T-helper 2 cell treated with Interferon-gamma antibody and Interleukin-4, amounts not matched to agents 100 ng/mL and 5 ng/mL, for 36 hours (primary cell): ENCODE measurements at regions not wholly inside any gene's neighbourhood (a gene's known extent, or its start where the extent isn't known, plus 50 kb on each side); places are given as distances from the start of the nearest gene placed in this dataset.
"Not testable (repeated sequence)": the region's sequence is repeated elsewhere in the genome, so short reads cannot be mapped to it uniquely, and the experiment has no call there.

ENCODE experiments used
- intact Hi-C: fragments of 100-400 bp; cut with micrococcal nuclease; formaldehyde crosslinking; loops from one replicate; pipeline ENCODE4 v1.15.1; 2023

DNA sequence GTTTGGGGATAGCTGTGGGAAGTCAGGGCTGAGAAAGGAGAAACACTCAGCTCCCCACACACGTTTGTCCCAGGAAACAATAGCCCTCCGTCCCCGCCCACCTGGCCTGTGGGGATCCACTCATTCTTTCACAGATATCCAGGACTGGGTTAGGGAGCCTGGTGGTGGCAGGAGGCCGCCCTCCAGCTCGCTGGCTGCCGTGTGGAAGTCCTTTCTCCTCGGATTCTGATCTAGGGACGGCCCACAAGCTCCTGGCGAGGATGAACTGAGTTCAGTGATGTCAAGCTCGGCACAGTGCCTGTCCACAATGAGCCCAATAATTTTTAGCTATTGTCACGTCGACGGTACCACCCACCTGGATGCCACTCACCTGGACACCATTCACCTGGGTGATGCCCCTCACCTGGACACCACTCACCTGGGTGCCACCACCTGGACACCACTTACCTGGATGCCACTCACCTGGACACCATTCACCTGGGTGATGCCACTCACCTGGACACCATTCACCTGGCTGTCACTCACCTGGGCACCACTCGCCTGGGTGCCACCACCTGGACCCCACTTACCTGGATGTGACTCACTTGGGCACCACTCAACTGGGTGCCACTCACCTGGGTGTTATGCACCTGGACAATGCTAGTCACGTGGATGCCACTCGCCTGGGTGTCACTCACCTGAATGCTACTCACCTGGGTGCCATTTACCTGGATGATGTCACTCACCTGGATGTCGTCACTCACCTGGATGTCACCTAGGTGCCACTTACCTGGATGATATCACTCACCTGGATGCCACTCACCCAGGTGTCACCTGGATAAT lies 172.5 kb upstream of the FOXF1 start:
- intact Hi-C loops = no loop called here

DNA sequence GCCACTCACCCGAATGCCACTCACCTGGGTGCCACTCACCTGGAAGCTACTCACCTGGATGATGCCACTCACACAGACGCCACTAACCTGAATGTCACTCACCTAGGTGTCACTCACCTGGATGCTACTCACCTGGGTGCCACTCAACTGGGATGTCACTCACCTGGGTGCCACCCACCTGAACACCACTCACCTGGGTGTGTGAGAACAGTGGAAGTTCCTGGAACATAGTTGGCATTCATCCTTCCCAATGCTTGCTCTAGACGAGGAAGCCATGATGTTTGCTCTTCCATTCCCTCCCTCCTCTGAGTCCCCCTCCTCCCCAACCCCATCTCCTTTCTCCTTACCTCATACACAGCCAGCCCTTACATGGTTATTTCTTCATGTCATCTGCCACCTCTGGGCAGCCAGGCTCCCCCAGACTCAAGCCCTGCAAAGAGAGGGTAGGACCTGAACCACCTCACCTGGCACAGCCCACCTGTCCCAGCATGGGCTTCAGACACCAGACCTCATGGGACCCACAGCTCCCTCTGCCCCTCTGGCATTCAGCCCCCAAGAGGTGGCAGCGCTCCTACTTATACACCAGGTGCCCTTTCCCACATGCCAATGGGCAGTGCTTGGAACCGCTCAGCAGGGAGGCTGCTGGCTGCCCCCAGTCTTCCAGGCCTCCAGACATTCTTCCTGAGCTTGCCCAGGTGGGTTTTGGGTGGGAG lies 171.8 kb upstream of the FOXF1 start:
- intact Hi-C loops = no loop called here

DNA sequence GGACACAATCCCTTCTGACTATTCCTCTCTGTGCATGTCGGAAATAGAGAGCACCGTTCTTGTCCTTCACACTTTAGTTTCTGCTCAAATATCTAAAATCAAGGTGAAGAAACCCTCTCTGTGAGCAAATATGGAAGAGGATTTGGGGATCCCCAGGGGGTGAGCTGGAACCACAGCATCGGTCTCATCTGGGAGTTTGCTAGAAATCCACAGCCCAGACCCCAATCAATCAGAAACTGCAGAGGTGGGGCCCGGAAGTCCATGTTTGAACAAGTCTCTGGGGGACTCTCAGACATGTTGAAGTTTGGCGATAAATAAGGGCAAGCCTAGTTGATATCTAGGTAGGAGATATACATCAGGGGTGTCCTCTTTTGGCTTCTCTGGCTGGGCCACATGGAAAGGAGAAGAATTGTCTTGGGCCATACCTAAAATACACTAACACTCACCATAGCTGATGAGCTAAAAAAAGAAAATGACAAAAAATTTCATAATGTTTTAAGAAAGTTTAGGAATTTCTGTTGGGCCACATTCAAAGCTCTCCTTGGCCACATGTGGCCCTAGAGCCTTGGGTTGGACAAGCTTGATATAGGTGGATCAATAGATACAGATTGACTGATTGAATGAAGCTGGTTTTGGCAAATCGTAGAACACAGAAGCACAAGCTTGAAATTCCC lies 168.0 kb upstream of the FOXF1 start:
- intact Hi-C loops = no loop called here

DNA sequence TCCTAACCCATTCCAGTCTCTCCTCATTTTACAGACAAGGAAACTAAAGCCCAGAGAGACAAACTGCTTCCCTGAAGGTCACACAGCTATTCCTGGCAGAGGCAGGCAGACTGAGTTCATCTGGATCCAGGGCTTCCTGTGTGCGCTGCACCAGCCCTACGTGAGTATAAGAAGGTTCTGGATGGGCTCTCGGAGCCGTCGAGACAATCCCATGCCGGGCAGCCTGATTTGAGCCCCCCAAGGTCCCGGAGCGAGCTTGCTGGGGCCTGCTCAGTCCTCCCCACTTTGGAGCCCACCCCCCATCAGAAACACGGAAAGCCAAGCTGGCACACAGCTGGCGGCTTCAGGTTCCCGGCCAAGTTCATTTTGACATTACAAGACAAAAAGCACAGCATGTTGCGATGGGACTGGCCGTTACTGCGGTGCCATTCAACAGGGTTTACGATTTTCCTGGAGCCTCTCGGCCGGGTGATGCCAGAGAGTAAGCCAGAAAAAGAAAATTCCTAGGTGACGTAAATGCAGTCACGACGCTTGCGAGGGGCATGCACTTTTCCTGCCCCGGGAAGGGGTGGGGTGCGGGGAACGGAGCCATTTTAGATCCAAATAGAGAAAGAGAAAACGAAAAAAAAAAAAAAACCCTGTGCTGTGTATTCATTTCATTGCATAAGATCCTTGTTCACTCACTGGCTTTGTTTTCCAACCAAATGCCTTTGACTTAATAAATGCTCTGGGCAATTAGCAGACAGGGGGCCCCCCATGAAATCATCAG lies 167.1 kb upstream of the FOXF1 start:
- intact Hi-C loops = no loop called here

DNA sequence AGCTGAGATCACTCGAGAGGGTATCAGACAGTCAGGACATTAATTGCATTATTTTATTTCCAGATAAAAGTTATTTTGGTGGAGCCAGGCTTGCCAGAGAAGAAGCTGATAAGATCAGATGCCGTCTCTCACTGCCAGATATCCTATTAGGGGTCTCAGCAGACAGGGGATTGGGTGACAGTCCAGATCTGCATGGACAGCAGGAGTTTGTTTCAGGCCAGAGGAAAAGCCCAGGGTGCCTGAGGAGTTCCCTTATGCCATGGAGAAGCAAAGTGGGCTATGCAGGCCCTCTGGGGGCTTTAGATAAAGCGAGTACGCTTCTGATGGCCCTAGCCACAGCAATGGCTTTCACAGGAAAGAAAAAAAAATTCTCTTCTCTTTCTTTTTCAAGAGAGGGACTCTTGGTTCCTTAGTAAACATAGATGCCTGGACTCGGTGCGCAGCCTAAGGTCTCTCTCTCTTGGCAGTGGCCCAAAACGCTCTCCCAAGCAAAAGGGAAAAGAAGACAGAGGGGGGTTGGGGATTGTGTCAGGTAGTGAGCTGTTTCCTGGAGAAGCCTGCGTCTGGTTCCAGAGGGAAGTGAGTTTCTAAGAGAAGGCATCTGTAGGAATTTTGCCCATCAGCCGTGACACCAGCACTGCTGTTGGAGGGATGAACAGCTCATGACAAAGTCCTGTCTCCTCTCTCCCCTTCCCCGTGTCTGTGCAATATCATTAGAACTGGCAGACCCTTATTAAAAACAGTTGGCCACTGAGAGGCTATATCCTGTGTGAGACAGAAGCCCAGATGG lies 166.3 kb upstream of the FOXF1 start:
- intact Hi-C loops = no loop called here

DNA sequence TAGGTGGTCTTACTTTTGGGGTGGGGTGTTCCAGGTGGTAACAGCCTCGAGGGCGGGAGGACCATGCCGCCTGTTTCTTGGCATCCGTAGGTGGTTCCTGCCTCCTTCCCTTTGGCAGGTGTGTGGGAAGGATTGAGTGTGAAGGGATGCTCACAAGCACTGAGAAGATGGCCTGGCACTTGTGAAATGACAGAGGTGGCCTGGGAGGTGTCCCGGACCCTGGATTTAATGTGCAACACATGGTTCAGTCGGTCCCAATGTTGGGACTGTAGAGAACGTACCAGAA lies 165.8 kb upstream of the FOXF1 start:
- intact Hi-C loops = no loop called here

DNA sequence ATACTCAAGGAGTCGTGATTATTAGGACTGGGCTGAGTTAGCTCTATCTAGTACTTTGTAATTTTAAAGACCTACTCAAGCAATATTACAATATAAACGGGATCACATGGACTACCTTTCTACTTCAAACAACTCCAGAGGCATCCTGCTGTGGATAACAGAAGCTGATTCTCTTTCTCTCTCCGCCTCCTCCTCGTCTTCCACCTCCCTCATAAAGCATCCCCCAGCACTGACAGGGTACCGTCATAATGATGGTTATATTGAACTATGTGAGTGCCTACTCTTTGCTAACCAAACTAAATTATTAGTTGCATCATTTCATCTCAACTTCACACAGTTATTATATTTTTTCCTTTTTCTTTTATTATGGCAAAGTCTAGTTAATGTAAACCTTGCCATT lies 165.4 kb upstream of the FOXF1 start:
- intact Hi-C loops = no loop called here

DNA sequence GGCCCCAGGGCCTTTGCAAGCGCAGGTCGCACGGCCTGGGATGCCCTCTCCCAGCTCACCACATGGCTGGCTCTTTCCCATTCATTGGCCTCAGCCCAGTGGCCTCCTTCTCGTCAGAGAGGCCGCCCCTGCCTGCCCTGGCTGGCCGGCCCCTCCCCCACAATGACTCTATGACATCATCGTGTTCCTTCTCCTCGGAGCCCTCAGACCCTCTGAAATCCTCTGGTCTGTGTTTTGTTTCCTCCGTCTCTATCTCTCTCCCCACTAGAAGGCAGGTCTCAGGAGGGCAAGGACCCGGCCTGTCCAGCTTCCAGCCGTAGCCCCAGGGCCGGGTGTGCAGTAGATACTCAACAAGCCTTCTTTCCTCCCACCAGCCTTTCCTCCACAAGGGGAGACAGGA lies 164.8 kb upstream of the FOXF1 start:
- intact Hi-C loops = no loop called here

DNA sequence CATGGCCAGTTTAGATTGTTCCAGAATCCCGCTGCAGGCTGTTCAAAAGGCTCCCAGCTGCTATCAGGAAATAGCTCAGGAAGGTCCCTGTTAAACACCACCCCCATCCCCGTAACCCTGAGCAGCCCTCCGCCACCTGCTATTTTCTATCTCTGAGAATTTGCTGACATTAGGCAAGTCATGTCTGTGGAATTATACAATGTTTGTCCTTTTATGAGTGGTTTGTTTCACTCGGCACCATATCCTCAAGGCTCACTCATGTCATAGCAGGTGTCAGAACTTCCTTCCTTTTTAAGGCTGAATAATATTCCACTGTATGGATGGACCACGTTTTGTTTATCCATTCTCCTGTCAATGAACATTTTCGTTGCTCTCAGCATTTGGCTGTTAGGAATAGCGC lies 164.3 kb upstream of the FOXF1 start:
- intact Hi-C loops = no loop called here

DNA sequence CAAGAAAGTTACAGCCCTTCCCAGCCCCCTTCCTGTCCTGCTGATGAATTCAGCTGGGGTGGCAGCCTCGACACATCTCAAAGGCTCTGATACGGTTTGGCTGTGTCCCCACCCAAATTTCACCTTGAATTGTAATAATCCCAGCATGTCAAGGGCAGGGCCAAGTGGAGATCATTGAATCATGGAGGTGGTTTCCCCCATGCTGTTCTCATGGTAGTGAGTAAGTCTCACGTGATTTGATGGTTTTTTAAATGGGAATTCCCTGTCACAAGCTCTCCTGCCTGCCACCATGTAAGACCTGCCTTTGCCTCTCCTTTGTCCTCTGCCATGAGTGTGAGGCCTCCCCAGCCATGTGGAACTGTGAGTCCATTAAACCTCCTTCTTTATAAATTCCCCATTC lies 163.2 kb upstream of the FOXF1 start:
- intact Hi-C loops = no loop called here

DNA sequence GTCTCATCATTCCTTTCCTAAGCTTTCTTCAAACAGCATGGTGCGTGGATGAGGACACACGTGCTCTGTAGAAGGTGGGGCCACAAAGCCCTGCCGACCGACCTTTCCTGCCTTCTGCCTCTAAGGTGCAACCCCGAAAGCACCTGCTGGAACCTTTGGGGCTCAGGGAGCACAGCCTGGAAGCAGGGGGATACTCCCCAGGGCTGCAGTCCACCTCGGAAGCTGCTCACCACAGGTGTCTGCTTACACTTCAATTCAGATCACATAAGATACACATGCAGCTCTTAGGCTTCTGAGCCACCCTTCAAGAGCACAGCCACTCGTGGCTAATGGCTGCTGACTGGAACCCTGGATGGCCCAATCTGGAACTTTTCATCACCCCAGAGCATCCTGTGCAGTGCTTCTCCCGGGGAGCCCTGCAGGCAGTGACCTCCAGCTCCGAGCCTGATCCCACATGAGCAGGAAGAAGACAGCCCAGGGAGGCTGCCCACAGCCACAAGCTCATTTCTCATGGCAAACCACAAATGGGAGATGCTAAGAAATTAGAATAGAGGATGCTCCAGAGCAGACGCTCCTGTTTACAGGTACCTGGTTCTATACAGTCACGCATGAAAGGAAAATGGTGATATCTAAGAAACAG lies 162.3 kb upstream of the FOXF1 start:
- intact Hi-C loops = no loop called here

DNA sequence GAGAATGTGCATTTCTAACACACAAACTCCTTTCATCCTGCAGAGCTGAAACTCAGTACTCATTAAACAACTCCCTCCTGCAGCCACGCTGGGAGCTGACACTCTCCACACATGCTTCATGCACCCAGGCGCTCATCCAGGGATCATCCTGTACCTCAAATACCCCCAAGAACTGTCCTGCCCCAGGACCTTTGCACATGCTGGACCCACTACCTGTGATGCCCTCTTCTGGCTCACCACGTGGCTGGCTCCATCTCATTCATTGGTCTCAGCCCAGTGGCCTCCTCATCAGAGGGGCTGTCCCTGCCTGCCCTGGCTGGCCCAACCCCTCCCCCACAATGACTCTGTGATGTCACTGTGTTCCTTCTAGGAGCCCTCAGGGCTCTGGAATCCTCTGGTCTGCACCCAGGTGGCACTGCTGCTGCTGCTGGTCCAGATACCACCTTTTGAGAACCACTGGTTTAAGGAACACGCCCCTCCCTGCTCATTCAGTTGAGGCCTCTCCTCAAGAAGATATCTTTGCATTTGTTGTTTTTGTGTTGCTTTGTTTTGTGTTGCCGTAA lies 160.9 kb upstream of the FOXF1 start:
- intact Hi-C loops = no loop called here

DNA sequence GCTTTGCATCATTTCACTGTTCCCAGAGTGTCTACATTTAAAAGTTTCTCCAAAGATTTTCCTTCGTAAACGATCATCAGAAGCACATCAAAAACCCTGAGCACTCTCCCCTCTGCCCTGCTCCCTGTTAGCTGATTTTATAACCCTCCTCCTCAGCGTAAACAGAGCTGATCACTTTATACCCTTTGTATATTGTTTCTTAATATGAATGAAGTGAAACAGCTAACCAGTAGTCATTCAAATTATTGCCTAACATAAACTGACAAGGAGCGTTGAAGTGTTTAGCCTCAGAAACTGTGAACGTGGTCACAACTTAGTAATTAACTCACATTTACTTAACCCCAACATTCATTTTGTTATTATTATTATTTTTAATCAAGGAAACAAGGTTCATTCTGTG lies 160.0 kb upstream of the FOXF1 start:
- intact Hi-C loops = no loop called here

DNA sequence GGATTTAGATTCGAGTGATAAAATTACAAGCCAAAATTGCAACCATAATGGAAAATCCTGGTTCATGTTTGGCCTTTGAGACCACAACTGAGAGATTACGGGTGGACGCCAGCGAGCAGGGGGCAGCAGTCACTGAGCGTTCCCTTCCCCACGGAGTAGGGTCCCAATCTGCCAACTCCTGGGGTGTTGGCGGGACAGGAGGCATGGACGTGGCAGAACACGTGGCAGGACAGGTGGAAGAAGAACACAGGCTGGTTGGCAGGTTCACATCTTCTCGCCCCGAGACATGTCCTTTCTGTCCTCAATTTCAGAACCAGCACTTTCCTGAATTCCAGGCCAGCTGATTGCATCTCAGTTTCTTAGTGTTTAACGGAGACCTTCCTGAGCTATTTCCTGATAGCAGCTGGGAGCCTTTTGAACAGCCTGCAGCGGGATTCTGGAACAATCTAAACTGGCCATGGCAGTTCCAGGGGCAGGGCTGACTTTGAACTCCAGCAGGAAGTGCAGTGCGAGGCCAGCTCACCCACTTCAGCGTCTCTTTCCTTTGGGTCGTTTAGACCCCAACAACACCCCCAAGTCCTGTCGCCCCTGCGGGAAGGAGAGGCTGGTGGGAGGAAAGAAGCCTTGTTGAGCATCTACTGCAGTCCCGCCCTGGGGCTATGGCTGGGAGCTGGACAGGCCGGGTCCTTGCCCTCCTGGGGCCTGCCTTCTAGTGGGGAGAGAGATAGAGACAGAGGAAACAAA lies 159.1 kb upstream of the FOXF1 start:
- intact Hi-C loops = no loop called here

DNA sequence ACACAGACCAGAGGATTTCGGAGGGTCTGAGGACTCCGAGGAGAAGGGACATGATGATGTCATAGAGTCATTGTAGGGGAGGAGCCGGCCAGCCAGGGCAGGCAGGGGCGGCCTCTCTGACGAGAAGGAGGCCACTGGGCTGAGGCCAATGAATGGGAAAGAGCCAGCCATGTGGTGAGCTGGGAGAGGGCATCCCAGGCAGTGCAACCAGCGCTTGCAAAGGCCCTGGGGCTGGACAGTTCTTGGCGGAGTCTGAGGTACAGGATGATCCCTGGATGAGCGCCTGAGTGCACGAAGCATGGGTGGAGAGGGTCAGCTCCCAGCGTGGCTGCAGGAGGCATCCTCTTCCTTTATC lies 158.6 kb upstream of the FOXF1 start:
- intact Hi-C loops = not testable (repeated sequence)

DNA sequence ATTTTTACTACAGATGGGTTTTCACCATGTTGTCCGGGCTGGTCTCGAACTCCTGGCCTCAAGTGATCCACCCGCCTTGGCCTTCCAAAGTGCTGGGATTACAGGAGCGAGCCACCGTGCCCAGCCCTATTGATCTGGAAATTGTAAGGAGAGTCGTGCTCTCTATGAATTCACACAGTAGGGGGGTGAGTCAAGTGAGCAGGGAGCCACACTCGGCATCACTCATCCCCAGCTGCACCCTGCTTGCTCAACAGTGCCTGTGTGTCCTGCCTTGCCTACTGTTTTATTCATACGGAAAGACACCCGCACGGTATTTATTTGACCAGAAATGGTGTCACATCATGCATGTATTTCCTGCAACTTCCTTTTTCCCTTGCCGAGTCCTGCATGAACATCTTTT lies 157.2 kb upstream of the FOXF1 start:
- intact Hi-C loops = no loop called here

DNA sequence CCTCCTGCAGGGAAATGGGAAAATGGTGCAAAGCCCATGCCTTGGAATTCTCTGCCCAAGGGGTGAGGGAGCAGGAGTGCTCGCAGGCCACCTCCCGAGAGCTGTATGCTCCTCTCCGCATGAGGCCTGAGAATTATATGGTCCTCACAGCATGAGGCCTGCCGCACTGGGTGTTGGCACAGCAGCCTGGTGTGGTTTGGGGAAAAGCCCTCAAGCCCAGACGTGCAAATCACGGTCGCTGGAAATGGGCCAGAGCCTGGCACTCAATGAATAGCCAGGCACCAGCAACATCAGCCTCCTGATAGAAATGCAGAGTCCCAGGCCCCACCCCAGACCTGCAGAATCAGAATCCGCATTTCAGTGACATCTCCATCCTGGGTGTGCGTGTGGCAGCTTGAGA lies 156.4 kb upstream of the FOXF1 start:
- intact Hi-C loops = no loop called here

DNA sequence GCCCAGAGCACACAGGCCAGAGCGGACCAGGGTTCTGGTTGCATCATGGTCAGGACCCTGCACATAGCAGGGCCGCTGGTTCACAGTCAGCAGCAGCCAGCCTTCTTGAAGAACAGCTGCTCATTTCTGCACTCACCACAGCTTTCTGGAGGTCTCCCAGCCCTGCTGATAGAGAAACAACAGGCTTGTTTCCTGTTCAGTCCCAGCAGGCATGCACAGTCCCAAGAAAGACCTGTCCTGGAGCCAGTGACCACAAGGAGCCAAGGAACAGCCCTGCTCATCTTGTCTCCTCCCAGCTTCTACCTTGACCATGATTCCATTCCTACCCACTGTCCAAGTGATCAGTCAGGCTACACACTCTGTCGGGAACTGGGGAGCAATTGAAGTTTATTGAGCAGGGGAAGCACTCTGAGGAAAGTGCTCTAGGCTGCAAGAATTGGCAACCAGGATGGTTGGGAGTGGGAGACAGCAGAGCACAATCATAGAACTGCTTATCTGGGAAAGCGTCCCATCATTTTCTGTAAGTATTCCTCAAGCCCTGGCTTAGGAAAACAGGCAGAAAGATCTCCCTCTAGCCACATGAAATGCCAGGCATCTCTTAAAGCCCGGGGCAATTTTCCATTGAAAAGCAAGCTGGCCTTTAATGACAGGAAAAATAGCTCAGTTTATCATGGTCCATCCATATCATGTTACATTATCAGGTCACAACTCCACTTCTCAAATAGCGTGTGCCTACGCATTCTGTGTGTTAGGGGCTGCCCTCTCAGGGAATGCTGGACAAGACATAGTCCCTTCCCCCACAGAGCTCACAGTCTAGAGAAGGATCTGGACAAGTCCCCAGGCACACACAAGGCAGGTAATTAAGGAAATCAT lies 155.4 kb upstream of the FOXF1 start:
- intact Hi-C loops = no loop called here

DNA sequence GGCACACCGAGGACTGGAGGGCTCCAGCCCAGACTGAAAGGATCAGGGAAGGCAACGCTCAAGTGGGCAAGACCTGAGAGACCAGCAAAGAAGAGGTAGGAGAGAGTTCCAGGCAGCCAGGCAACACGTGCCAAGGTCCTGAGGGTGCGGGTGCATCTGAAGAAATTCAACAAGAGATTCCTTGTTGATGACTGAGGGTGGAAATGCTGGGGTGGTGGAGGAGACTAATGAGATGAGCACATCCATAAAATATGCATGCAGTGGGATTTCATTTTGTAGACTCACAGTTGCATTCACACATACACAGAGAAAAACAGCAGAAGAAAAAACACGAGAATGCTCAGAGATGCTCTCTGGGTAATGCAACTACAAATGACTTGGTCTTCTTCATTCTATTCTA lies 154.8 kb upstream of the FOXF1 start:
- intact Hi-C loops = no loop called here
